Loucy (cell line): ENCODE measurements at regions not wholly inside any gene's neighbourhood (a gene's known extent, or its start where the extent isn't known, plus 50 kb on each side); places are given as distances from the start of the nearest gene placed in this dataset.

Experiments used
- EZH2phosphoT487 ChIP-seq: fragments of 200-600 bp; IDR thresholded peaks from 2 replicates; pipeline ENCODE4 v1.6.1; 2018; ENCODE audit warnings: antibody characterized with exemption, mild to moderate bottlenecking, moderate library complexity, borderline replicate concordance
- TF ChIP-seq, protein P1 (sequence below): fragments of 200-600 bp; sonication (generic); conservative IDR thresholded peaks from 2 replicates; pipeline ENCODE4 v1.5.1; 2014; ENCODE audit warnings: mild to moderate bottlenecking, antibody characterized with exemption, low read length

DNA sequence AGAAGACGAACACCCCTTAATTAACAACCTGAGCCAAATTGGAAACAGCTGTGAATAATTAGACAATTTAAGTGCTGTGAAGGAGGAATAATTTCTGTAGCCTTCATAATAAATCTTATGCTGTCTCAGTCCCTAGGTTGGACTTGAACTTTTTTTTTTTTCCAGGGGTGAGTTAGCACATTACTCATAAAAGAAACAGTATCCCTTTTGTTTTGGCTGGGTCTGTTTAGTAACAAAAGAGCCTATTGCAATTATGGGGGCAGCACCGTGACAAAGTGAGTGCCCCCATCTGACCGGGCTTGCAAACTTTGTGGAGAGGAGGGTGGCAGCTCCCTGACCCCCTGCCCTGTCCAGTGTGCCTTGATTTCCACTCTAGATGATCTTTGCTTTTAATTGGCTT lies 167.4 kb downstream of the DICER1 start:
- TF ChIP-seq, protein P1, sequence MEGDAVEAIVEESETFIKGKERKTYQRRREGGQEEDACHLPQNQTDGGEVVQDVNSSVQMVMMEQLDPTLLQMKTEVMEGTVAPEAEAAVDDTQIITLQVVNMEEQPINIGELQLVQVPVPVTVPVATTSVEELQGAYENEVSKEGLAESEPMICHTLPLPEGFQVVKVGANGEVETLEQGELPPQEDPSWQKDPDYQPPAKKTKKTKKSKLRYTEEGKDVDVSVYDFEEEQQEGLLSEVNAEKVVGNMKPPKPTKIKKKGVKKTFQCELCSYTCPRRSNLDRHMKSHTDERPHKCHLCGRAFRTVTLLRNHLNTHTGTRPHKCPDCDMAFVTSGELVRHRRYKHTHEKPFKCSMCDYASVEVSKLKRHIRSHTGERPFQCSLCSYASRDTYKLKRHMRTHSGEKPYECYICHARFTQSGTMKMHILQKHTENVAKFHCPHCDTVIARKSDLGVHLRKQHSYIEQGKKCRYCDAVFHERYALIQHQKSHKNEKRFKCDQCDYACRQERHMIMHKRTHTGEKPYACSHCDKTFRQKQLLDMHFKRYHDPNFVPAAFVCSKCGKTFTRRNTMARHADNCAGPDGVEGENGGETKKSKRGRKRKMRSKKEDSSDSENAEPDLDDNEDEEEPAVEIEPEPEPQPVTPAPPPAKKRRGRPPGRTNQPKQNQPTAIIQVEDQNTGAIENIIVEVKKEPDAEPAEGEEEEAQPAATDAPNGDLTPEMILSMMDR, result no peak
- TF ChIP-seq EZH2phosphoT487, result no peak
